ENCODE measurements at regions not wholly inside any gene's neighbourhood (a gene's known extent, or its start where the extent isn't known, plus 50 kb on each side); places are given as distances from the start of the nearest gene placed in this dataset.
A peak's percentile ranks its signal among the peaks of the same experiment; 100 is the strongest.

DNA sequence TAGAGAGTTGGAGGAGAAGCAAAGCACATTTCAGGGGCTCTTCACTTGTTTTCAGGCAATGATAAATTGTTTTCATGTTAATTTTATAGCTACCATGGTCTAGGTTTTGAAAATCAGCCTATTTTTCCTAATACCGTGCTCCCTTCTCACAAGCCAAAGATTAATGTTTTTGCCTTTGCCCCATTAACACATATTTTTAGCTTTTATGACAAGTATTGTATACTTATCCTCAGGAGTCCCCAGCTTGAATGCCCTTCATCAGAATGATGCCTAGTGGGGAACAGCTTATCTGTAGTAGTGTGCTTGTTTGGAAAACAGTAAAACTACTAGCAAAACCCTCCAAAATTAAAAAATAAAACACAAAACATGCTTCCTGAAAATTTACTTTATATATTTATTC, 194.0 kb downstream of the LNPK start:
- no peak overlapping the region for H3K27ac ChIP-seq (replicated peaks in 1 of 4)
- peaks cover 0 to 9% (median 0%) of the 10 kb centered on the region in 4 donors for H3K4me1 ChIP-seq
- H3K36me3 ChIP-seq = no peaks in the 10 kb centered on the region
- intact Hi-C loops (cut with DNase I) = no loop called here
- no peak overlapping the region for H3K4me3 ChIP-seq
- TF ChIP-seq POLR2AphosphoS5 (IDR thresholded peaks at IDR 0.05) (no peak), POLR2A (IDR thresholded peaks at IDR 0.05; ENCODE audit: low read depth) (no peak), EP300 (IDR thresholded peaks at IDR 0.05) (no peak)
- TF ChIP-seq, protein P1, sequence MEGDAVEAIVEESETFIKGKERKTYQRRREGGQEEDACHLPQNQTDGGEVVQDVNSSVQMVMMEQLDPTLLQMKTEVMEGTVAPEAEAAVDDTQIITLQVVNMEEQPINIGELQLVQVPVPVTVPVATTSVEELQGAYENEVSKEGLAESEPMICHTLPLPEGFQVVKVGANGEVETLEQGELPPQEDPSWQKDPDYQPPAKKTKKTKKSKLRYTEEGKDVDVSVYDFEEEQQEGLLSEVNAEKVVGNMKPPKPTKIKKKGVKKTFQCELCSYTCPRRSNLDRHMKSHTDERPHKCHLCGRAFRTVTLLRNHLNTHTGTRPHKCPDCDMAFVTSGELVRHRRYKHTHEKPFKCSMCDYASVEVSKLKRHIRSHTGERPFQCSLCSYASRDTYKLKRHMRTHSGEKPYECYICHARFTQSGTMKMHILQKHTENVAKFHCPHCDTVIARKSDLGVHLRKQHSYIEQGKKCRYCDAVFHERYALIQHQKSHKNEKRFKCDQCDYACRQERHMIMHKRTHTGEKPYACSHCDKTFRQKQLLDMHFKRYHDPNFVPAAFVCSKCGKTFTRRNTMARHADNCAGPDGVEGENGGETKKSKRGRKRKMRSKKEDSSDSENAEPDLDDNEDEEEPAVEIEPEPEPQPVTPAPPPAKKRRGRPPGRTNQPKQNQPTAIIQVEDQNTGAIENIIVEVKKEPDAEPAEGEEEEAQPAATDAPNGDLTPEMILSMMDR (IDR thresholded peaks at IDR 0.05) = no peak
- no peaks in the 10 kb centered on the region for H3K27me3 ChIP-seq
- no peak for DNase-seq (ENCODE audit: extremely low spot score)
- H3K9me3 ChIP-seq = no peaks in the 10 kb centered on the region
- WGBS = 68% methylated on average over 1 of the region's 1 CpG

DNA sequence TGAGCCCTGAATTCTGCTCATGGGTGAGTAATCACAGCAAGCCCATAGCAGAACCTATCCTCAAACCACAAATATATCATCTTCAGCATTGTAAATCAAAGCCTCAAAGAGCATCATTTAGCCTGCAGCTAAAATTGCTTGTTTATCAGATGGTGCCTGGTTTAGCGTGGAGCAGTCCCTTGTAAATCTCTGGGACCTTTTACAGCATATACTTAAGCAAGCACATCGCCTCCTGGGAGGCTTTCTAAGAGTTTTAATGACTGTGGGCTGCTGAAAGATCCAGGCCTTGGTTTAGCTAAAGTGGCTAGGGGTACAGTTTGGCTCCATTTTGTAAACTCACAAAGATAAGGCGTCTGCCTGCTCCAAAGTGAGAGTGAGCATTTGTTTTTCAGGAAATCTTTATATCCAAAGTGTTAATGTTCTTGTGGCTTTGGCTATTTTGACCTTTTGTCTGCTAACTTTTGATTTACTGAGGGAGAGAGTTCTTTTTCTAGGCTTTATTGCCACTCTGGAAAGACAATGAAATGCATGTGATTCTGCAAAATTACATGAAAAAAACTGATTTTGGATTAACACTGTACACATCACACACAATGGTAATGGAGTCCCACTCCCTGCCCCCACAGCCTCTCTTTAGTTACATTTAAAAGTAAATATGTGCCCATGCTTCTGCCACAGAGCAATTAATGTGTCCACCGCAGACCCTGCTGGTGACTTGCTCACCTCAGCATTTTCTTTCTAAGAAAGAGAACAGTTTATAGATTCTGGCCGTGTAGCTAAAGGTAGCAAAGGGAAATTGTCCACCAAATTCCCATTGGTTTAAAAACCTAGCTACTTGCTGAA, 194.8 kb downstream of the LNPK start:
- Histone ChIP-seq H3K36me3 (no peaks in the 10 kb centered on the region), H3K27me3 (no peaks in the 10 kb centered on the region), H3K9me3 (no peaks in the 10 kb centered on the region), H3K4me3 (no peak overlapping the region), H3K4me1 (peaks cover 0 to 9% (median 0%) of the 10 kb centered on the region in 4 donors), H3K27ac (replicated peaks in 1 of 4) (no peak overlapping the region)
- no peak for TF ChIP-seq POLR2AphosphoS5 (IDR thresholded peaks at IDR 0.05)
- no peak for TF ChIP-seq EP300 (IDR thresholded peaks at IDR 0.05)
- TF ChIP-seq POLR2A (IDR thresholded peaks at IDR 0.05; ENCODE audit: low read depth) = no peak
- TF ChIP-seq, protein P1 (IDR thresholded peaks at IDR 0.05) = no peak
- 79% methylated on average over 5 of the region's 5 CpGs for WGBS
- intact Hi-C loops (cut with DNase I) = no loop called here
- peak; percentile 42 for DNase-seq (ENCODE audit: extremely low spot score)

DNA sequence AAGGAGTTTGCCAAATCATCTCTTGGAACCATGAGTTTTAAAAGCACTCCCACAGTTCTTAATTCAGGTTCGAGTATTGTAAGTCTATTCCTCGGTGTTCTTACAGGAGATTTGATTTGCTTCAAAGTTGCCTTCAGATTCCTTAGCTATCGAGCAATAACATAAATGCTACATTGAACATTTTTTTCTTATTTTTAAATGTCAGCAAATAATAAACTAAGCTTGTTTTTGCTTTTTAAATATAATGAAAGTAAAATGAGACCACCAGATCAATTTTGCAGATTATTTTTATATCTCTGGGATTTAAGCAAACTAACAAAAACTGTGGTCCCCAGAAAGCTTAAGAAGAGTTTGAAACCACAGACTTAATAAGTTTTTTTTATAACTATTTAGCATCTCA, 195.5 kb downstream of the LNPK start:
- 38% methylated on average over 3 of the region's 3 CpGs for WGBS
- H3K27me3 ChIP-seq = no peaks in the 10 kb centered on the region
- H3K4me3 ChIP-seq = no peak overlapping the region
- H3K4me1 ChIP-seq = peaks cover 0 to 9% (median 0%) of the 10 kb centered on the region in 4 donors
- no peak for DNase-seq (ENCODE audit: extremely low spot score)
- no peaks in the 10 kb centered on the region for H3K9me3 ChIP-seq
- intact Hi-C loops (cut with DNase I) = no loop called here
- H3K36me3 ChIP-seq = no peaks in the 10 kb centered on the region
- TF ChIP-seq POLR2A (IDR thresholded peaks at IDR 0.05; ENCODE audit: low read depth) (no peak), EP300 (IDR thresholded peaks at IDR 0.05) (no peak), POLR2AphosphoS5 (IDR thresholded peaks at IDR 0.05) (no peak)
- TF ChIP-seq, protein P1 (IDR thresholded peaks at IDR 0.05) = no peak
- H3K27ac ChIP-seq (replicated peaks in 1 of 4) = no peak overlapping the region

DNA sequence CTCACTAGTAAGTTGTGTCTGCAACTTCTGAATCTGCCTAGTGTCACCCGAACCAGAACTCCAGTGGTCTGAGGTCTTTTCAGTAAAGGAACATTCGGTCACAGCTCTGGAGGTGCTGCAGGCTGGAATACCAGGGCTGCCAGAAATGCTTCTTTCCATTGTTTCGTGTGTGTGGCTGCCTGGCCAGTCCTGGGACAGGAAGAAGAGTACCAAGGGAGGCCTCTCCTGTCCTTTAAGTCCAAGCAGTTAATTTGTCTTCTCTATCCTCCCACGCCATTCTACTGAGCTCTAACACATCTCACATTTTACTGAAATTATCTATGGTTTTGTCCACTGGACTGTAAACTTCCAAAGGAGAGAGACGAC, 196.0 kb downstream of the LNPK start:
- no peak overlapping the region for H3K4me3 ChIP-seq
- H3K9me3 ChIP-seq = no peaks in the 10 kb centered on the region
- no peaks in the 10 kb centered on the region for H3K36me3 ChIP-seq
- no peaks in the 10 kb centered on the region for H3K27me3 ChIP-seq
- peaks cover 0 to 9% (median 0%) of the 10 kb centered on the region in 4 donors for H3K4me1 ChIP-seq
- intact Hi-C loops (cut with DNase I) = no loop called here
- no peak for DNase-seq (ENCODE audit: extremely low spot score)
- H3K27ac ChIP-seq (replicated peaks in 1 of 4) = no peak overlapping the region
- WGBS = 46% methylated on average over 5 of the region's 5 CpGs
- TF ChIP-seq POLR2A (IDR thresholded peaks at IDR 0.05; ENCODE audit: low read depth) (no peak), POLR2AphosphoS5 (IDR thresholded peaks at IDR 0.05) (no peak), EP300 (IDR thresholded peaks at IDR 0.05) (no peak)
- TF ChIP-seq, protein P1 (IDR thresholded peaks at IDR 0.05) = no peak

All from esophagus muscularis mucosa (tissue), 4 donors.